DOHH2 (cell line): ENCODE measurements at regions not wholly inside any gene's neighbourhood (a gene's known extent, or its start where the extent isn't known, plus 50 kb on each side); places are given as distances from the start of the nearest gene placed in this dataset.

Experiments
- H3F3A ChIP-seq: fragments of 200-600 bp; sonication (generic), shearing (Covaris generic); 2 replicates; pipeline ENCODE4 v1.6.0; 2016; ENCODE audit warnings: antibody characterized with exemption, mild to moderate bottlenecking; ENCODE audit not compliant: control insufficient read depth, insufficient read depth
- H3K27ac ChIP-seq: fragments of 200-600 bp; sonication (generic); 2 replicates; pipeline ENCODE4 v1.5.1; 2014; ENCODE audit warnings: low read depth, mild to moderate bottlenecking, low read length, moderate library complexity
- H3K27me3 ChIP-seq: fragments of 200-600 bp; sonication (generic); 2 replicates; pipeline ENCODE4 v1.6.1; 2014; ENCODE audit warnings: mild to moderate bottlenecking, low read length, mixed read lengths; ENCODE audit not compliant: control insufficient read depth
- H3K36me3 ChIP-seq: fragments of 200-600 bp; sonication (generic); 2 replicates; pipeline ENCODE4 v1.6.1; 2014; ENCODE audit warnings: mild to moderate bottlenecking, low read length, moderate library complexity, mixed read lengths; ENCODE audit not compliant: control insufficient read depth
- H3K4me1 ChIP-seq: fragments of 200-600 bp; sonication (generic); 2 replicates; pipeline ENCODE4 v1.6.1; 2014; ENCODE audit warnings: mild to moderate bottlenecking, low read length, mixed read lengths; ENCODE audit not compliant: control insufficient read depth
- H3K4me2 ChIP-seq: fragments of 200-600 bp; sonication (generic); 2 replicates; pipeline ENCODE4 v1.6.0; 2014; ENCODE audit warnings: mild to moderate bottlenecking, low read length, moderate library complexity
- H3K4me3 ChIP-seq: fragments of 200-600 bp; sonication (generic); 2 replicates; pipeline ENCODE4 v1.5.1; 2014; ENCODE audit warnings: mild to moderate bottlenecking, low read length, mixed read lengths
- H3K79me2 ChIP-seq: fragments of 200-600 bp; sonication (generic); 2 replicates; pipeline ENCODE4 v1.6.1; 2014; ENCODE audit warnings: mild to moderate bottlenecking, low read length, mixed read lengths; ENCODE audit not compliant: control insufficient read depth
- H3K9me2 ChIP-seq: fragments of 200-600 bp; sonication (generic); replicated peaks from 2 replicates; pipeline ENCODE4 v1.6.1; 2014; ENCODE audit warnings: mild to moderate bottlenecking, low read length, mixed read lengths; ENCODE audit not compliant: control insufficient read depth
- H3K9me3 ChIP-seq: fragments of 200-600 bp; sonication (generic); 2 replicates; pipeline ENCODE4 v1.6.1; 2014; ENCODE audit warnings: antibody characterized with exemption, low read length, mixed read lengths; ENCODE audit not compliant: control insufficient read depth, insufficient read depth
- H4K20me1 ChIP-seq: fragments of 200-600 bp; sonication (generic); 2 replicates; pipeline ENCODE4 v1.6.0; 2014; ENCODE audit warnings: low read depth, mild to moderate bottlenecking, antibody characterized with exemption, low read length, moderate library complexity; ENCODE audit not compliant: control insufficient read depth, insufficient read depth
- EZH2phosphoT487 ChIP-seq: fragments of 200-600 bp; sonication (generic); IDR thresholded peaks from 2 replicates; pipeline ENCODE4 v1.6.1; 2017; ENCODE audit warnings: borderline replicate concordance, mild to moderate bottlenecking, antibody characterized with exemption, low read length, moderate library complexity, mixed read lengths
- TF ChIP-seq, protein P1 (sequence below): fragments of 200-600 bp; sonication (generic); IDR thresholded peaks from one replicate; pipeline ENCODE4 v1.5.1; 2014; ENCODE audit warnings: antibody characterized with exemption, mild to moderate bottlenecking, low read depth, low read length; ENCODE audit not compliant: poor library complexity, severe bottlenecking

- Histone ChIP-seq H3K9me3 (peaks cover 2% of the 10 kb centered on the region; the same call in 1 of the 2 replicates), H3K4me1 (no peaks in the 10 kb centered on the region), H3K4me3 (no peak overlapping the region), H3K36me3 (no peaks in the 10 kb centered on the region), H3K27me3 (no peaks in the 10 kb centered on the region), H3K9me2 (no peaks in the 10 kb centered on the region), H3K27ac (no peak overlapping the region), H3K79me2 (no peaks in the 10 kb centered on the region), H3F3A (no peaks in the 10 kb centered on the region), H4K20me1 (no peaks in the 10 kb centered on the region), H3K4me2 (no peak overlapping the region)
- no peak for TF ChIP-seq EZH2phosphoT487
- TF ChIP-seq, protein P1, sequence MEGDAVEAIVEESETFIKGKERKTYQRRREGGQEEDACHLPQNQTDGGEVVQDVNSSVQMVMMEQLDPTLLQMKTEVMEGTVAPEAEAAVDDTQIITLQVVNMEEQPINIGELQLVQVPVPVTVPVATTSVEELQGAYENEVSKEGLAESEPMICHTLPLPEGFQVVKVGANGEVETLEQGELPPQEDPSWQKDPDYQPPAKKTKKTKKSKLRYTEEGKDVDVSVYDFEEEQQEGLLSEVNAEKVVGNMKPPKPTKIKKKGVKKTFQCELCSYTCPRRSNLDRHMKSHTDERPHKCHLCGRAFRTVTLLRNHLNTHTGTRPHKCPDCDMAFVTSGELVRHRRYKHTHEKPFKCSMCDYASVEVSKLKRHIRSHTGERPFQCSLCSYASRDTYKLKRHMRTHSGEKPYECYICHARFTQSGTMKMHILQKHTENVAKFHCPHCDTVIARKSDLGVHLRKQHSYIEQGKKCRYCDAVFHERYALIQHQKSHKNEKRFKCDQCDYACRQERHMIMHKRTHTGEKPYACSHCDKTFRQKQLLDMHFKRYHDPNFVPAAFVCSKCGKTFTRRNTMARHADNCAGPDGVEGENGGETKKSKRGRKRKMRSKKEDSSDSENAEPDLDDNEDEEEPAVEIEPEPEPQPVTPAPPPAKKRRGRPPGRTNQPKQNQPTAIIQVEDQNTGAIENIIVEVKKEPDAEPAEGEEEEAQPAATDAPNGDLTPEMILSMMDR, result no peak
These were observed 446.1 kb downstream of the HS3ST3B1 start for GRCh38 chr17:14746822-14747602.

- Histone ChIP-seq H3K36me3 (no peaks in the 10 kb centered on the region), H3F3A (no peaks in the 10 kb centered on the region), H4K20me1 (no peaks in the 10 kb centered on the region), H3K4me1 (no peaks in the 10 kb centered on the region), H3K4me2 (no peak overlapping the region), H3K27ac (no peak overlapping the region), H3K4me3 (no peak overlapping the region), H3K9me2 (no peaks in the 10 kb centered on the region), H3K27me3 (no peaks in the 10 kb centered on the region), H3K79me2 (no peaks in the 10 kb centered on the region), H3K9me3 (no peaks in the 10 kb centered on the region; the same call in 1 of the 2 replicates)
- TF ChIP-seq, protein P1, result no peak
- TF ChIP-seq EZH2phosphoT487, result no peak
These were observed 444.7 kb downstream of the HS3ST3B1 start for GRCh38 chr17:14745541-14745940.

- Histone ChIP-seq H3K4me3 (no peak overlapping the region), H3K79me2 (no peaks in the 10 kb centered on the region), H3F3A (no peaks in the 10 kb centered on the region), H3K27me3 (no peaks in the 10 kb centered on the region), H3K4me1 (no peaks in the 10 kb centered on the region), H3K36me3 (no peaks in the 10 kb centered on the region), H3K4me2 (no peak overlapping the region), H3K9me3 (no peaks in the 10 kb centered on the region; the same call in 1 of the 2 replicates), H3K27ac (no peak overlapping the region), H4K20me1 (no peaks in the 10 kb centered on the region), H3K9me2 (no peaks in the 10 kb centered on the region)
- no peak for TF ChIP-seq EZH2phosphoT487
- TF ChIP-seq, protein P1, result no peak
These were observed 444.0 kb downstream of the HS3ST3B1 start for GRCh38 chr17:14744761-14745473.
